ENCODE measurements at regions not wholly inside any gene's neighbourhood (a gene's known extent, or its start where the extent isn't known, plus 50 kb on each side); places are given as distances from the start of the nearest gene placed in this dataset.

DNA sequence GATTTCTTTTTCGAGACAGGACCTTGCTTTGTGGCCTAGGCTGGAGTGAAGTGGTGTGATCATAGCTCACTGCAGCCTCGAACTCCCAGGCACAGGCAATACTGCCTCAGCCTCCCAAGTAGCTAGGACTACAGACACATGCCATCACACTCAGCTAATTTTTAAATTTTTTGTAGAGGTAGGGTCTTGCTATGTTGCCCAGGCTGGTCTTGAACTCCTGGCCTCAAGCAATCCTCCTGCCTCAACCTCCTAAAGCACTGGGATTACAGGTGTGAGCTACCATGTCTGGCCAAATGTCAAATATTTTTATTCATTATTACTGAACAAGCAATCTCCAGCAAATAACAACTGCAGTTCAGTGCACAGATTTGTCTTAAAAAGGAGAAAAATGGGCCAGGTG is 131.7 kb upstream of the IFNGR1 start:
- TF ChIP-seq SUZ12 (IDR thresholded peaks at IDR 0.05), result no peak
- no peak for TF ChIP-seq FOXA1 (IDR thresholded peaks at IDR 0.05)
- TF ChIP-seq L3MBTL2 (conservative IDR thresholded peaks at IDR 0.05), result no peak
- no peak for TF ChIP-seq HDGF (IDR thresholded peaks at IDR 0.05; ENCODE audit: borderline replicate concordance)
- TF ChIP-seq BHLHE40 (IDR thresholded peaks at IDR 0.05; ENCODE audit: borderline replicate concordance), result no peak
- TF ChIP-seq ARNT (IDR thresholded peaks at IDR 0.05), result no peak
- no peak for TF ChIP-seq ZNF384 (IDR thresholded peaks at IDR 0.05)
- TF ChIP-seq FOXM1 (IDR thresholded peaks at IDR 0.05; ENCODE audit: borderline replicate concordance), result no peak
- no peak for DNase-seq (ENCODE audit: extremely low spot score)
- POLR2A ChIA-PET, result no interaction called here
- CTCF ChIA-PET, result no interaction called here

DNA sequence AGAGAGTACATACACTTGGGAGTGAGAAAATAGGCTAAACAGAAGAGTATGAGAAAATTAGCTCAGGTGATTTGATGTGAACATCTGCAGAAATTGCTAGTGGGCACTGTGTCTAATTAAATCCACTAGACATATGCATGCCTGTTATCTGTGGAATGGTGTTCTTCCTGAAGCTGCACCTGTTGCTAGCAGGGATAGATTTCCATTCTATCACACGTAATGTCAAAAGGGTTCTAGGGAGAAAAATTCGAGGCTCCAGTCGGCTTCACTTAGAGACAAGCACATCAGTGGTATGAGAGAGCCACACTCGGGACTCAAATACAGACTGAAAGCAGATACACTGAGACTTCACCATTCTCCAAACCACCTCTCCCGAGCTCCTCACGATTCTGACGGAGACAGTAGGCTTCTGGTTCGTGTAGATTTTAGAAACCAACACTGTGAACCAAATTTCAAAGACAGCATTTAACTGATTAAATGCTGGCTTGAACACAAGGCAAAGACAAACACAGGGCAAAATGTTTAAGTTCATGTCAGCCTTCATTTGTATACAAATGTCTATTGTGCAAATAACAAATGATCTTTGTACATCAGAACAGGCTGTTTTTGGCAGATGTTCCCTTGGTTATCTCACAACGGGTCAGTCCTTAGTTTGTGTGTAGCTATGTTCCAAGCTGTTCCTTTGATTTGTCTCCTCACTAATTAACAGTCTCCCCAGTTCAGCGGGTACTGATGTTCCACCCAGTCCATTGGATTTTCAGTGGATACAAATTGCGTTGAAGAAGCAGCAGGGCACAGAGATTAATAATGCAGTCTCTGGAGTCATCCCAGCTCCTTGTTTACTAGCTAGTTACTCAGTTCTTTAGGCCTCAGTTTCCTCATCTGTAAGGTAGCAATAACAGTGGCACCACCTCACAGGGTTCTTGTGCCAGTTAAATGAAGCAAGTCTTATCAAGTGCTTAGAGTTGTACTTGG is 131.0 kb upstream of the IFNGR1 start:
- ChIA-PET CTCF (no interaction called here), POLR2A (no interaction called here)
- TF ChIP-seq SUZ12 (IDR thresholded peaks at IDR 0.05) (no peak), ZNF384 (IDR thresholded peaks at IDR 0.05) (no peak), L3MBTL2 (conservative IDR thresholded peaks at IDR 0.05) (no peak)
- TF ChIP-seq, protein P1, sequence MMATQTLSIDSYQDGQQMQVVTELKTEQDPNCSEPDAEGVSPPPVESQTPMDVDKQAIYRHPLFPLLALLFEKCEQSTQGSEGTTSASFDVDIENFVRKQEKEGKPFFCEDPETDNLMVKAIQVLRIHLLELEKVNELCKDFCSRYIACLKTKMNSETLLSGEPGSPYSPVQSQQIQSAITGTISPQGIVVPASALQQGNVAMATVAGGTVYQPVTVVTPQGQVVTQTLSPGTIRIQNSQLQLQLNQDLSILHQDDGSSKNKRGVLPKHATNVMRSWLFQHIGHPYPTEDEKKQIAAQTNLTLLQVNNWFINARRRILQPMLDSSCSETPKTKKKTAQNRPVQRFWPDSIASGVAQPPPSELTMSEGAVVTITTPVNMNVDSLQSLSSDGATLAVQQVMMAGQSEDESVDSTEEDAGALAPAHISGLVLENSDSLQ (IDR thresholded peaks at IDR 0.05), result no peak
- DNase-seq (ENCODE audit: extremely low spot score), result no peak

DNA sequence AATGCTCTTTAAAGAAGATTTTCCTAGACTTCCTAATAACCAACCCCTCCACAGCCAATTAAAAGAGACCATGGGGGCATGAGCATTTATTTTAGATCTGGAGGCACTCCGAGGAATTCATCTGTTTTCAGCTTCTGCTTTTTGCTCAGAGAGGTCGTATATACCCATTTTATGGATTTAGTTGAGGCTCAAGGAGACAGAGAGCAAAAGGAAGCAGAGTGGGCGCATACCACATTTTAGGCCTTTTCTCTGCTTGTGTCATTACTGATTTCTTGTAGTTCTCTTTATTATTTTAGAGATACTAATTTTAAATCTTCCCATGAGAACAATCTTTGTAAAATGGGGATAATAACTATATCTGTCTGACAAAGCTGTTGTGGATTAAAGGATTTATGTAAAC is 129.6 kb upstream of the IFNGR1 start:
- POLR2A ChIA-PET, result no interaction called here
- TF ChIP-seq NFRKB (IDR thresholded peaks at IDR 0.05) (no peak), FOXK2 (IDR thresholded peaks at IDR 0.05) (no peak), SP1 (IDR thresholded peaks at IDR 0.05) (no peak), TARDBP (IDR thresholded peaks at IDR 0.05) (no peak), ARNT (IDR thresholded peaks at IDR 0.05) (no peak), HDGF (IDR thresholded peaks at IDR 0.05; ENCODE audit: borderline replicate concordance) (no peak)
- DNase-seq (ENCODE audit: extremely low spot score), result no peak
- CTCF ChIA-PET, result no interaction called here

GRCh38 chr6:137343241-137343640 is 124.1 kb upstream of the IFNGR1 start:
- no peak for DNase-seq (ENCODE audit: extremely low spot score)
- ChIA-PET CTCF (no interaction called here), POLR2A (no interaction called here)
- TF ChIP-seq SP1 (IDR thresholded peaks at IDR 0.05), result no peak
- no peak for TF ChIP-seq HDGF (IDR thresholded peaks at IDR 0.05; ENCODE audit: borderline replicate concordance)
- no peak for TF ChIP-seq ELF4 (IDR thresholded peaks at IDR 0.05)

- DNase-seq (ENCODE audit: extremely low spot score), result peak; percentile 22
- CTCF ChIA-PET, result no interaction called here
- POLR2A ChIA-PET, result no interaction called here
- no peak for TF ChIP-seq SUZ12 (IDR thresholded peaks at IDR 0.05)
These were observed 123.5 kb upstream of the IFNGR1 start for GRCh38 chr6:137342607-137343190.

GRCh38 chr6:137341681-137342195 is 122.6 kb upstream of the IFNGR1 start:
- CTCF ChIA-PET, result interaction anchor here (0.5 kb wide), 1 partner anchor 16 kb away, joined by 4 read pairs; no protein-coding TSS in a partner anchor

GRCh38 chr6:137339929-137340559 is 120.9 kb upstream of the IFNGR1 start:
- CTCF ChIA-PET, result no interaction called here
- TF ChIP-seq ZNF384 (IDR thresholded peaks at IDR 0.05) (no peak), CTBP1 (IDR thresholded peaks at IDR 0.05; ENCODE audit: borderline replicate concordance) (no peak)
- TF ChIP-seq, protein P1 (IDR thresholded peaks at IDR 0.05), result no peak
- no peak for DNase-seq (ENCODE audit: extremely low spot score)
- POLR2A ChIA-PET, result no interaction called here

More at GRCh38 chr6:137341681-137342195, 122.6 kb upstream of the IFNGR1 start:
- no peak for DNase-seq (ENCODE audit: extremely low spot score)
- POLR2A ChIA-PET, result no interaction called here
- TF ChIP-seq SUZ12 (IDR thresholded peaks at IDR 0.05) (no peak), SP1 (IDR thresholded peaks at IDR 0.05) (no peak), L3MBTL2 (conservative IDR thresholded peaks at IDR 0.05) (no peak), ELF4 (IDR thresholded peaks at IDR 0.05) (no peak), ZNF384 (IDR thresholded peaks at IDR 0.05) (no peak)
- TF ChIP-seq, protein P1 (IDR thresholded peaks at IDR 0.05), result no peak

All from HEK293T (cell line).